Neural crest cell (in vitro differentiated cells): ENCODE measurements at regions not wholly inside any gene's neighbourhood (a gene's known extent, or its start where the extent isn't known, plus 50 kb on each side); places are given as distances from the start of the nearest gene placed in this dataset.

ENCODE experiments used
- DNase-seq: peaks from one replicate; pipeline ENCODE4 v3.0.0; 2021; ENCODE audit warnings: low read depth, mixed read lengths, low spot score
- H3K27ac Mint-ChIP-seq: one replicate; pipeline ENCODE4 v1.8.0; 2021; ENCODE audit warnings: mild to moderate bottlenecking, mixed read lengths; ENCODE audit not compliant: unreplicated experiment
- H3K27me3 Mint-ChIP-seq: 2 replicates; pipeline ENCODE4 v1.8.0; 2021; ENCODE audit warnings: low read depth, mild to moderate bottlenecking, mixed read lengths
- H3K36me3 Mint-ChIP-seq: 2 replicates; pipeline ENCODE4 v1.8.0; 2021; ENCODE audit warnings: low read depth, mild to moderate bottlenecking, mixed read lengths
- H3K4me1 Mint-ChIP-seq: 2 replicates; pipeline ENCODE4 v1.8.0; 2021; ENCODE audit warnings: mixed read lengths
- H3K4me3 Mint-ChIP-seq: one replicate; pipeline ENCODE4 v1.8.0; 2021; ENCODE audit warnings: mild to moderate bottlenecking, mixed read lengths
- H3K9me3 Mint-ChIP-seq: 2 replicates; pipeline ENCODE4 v1.8.0; 2021; ENCODE audit warnings: mixed read lengths
- CTCF ChIP-seq: fragments of 200-600 bp; sonication (generic); conservative IDR thresholded peaks from 2 replicates; pipeline ENCODE4 v1.5.0; 2021; ENCODE audit warnings: antibody characterized with exemption, mild to moderate bottlenecking

- Mint-ChIP-seq H3K27me3 (peaks cover 6% of the 10 kb centered on the region), H3K27ac (no peak overlapping the region), H3K4me1 (peaks cover 3% of the 10 kb centered on the region), H3K9me3 (no peaks in the 10 kb centered on the region), H3K4me3 (no peak overlapping the region), H3K36me3 (no peaks in the 10 kb centered on the region)
- no peak for TF ChIP-seq CTCF
- DNase-seq: no peak
These were observed 80.4 kb upstream of the EEPD1 start for GRCh38 chr7:36072620-36073019.

- no peak for DNase-seq
- H3K4me1 Mint-ChIP-seq: peaks cover 3% of the 10 kb centered on the region
- no peaks in the 10 kb centered on the region for H3K9me3 Mint-ChIP-seq
- H3K4me3 Mint-ChIP-seq: no peak overlapping the region
- H3K27ac Mint-ChIP-seq: no peak overlapping the region
- H3K36me3 Mint-ChIP-seq: no peaks in the 10 kb centered on the region
- TF ChIP-seq CTCF: no peak
- peaks cover 6% of the 10 kb centered on the region for H3K27me3 Mint-ChIP-seq
These were observed 77.5 kb upstream of the EEPD1 start for GRCh38 chr7:36075561-36075960.

GRCh38 chr7:36076074-36076473 is 77.0 kb upstream of the EEPD1 start:
- no peak overlapping the region for H3K27ac Mint-ChIP-seq
- DNase-seq: no peak

GRCh38 chr7:36078816-36079360 is 74.2 kb upstream of the EEPD1 start:
- Mint-ChIP-seq H3K27me3 (peaks cover 3% of the 10 kb centered on the region), H3K36me3 (no peaks in the 10 kb centered on the region), H3K4me3 (no peak overlapping the region), H3K9me3 (no peaks in the 10 kb centered on the region), H3K27ac (no peak overlapping the region), H3K4me1 (peaks cover 3% of the 10 kb centered on the region)
- no peak for DNase-seq
- TF ChIP-seq CTCF: no peak

More at GRCh38 chr7:36076074-36076473, 77.0 kb upstream of the EEPD1 start:
- Mint-ChIP-seq H3K36me3 (no peaks in the 10 kb centered on the region), H3K4me1 (peaks cover 3% of the 10 kb centered on the region), H3K27me3 (peaks cover 6% of the 10 kb centered on the region), H3K9me3 (no peaks in the 10 kb centered on the region), H3K4me3 (no peak overlapping the region)
- no peak for TF ChIP-seq CTCF

- H3K9me3 Mint-ChIP-seq: no peaks in the 10 kb centered on the region
- H3K4me3 Mint-ChIP-seq: no peak overlapping the region
- no peak overlapping the region for H3K27ac Mint-ChIP-seq
- no peak for DNase-seq
- H3K4me1 Mint-ChIP-seq: peaks cover 3% of the 10 kb centered on the region
- H3K27me3 Mint-ChIP-seq: no peaks in the 10 kb centered on the region
- no peak for TF ChIP-seq CTCF
- no peaks in the 10 kb centered on the region for H3K36me3 Mint-ChIP-seq
These were observed 73.5 kb upstream of the EEPD1 start for GRCh38 chr7:36079446-36080025.
